Fibroblast of upper back skin (primary cell): ENCODE measurements at regions not wholly inside any gene's neighbourhood (a gene's known extent, or its start where the extent isn't known, plus 50 kb on each side); places are given as distances from the start of the nearest gene placed in this dataset.

Experiments
- DNase-seq: peaks from one replicate; pipeline ENCODE4 v3.0.0-alpha.2; 2013

GRCh38 chr6:50102676-50103075, 52.9 kb upstream of the DEFB112 start:
- DNase-seq, result no peak

- no peak for DNase-seq
Observed at GRCh38 chr6:50110587-50110986, 60.9 kb upstream of the DEFB112 start.

GRCh38 chr6:50112981-50113857, 63.5 kb upstream of the DEFB112 start:
- DNase-seq, result no peak

GRCh38 chr6:50116390-50116789, 66.7 kb upstream of the DEFB112 start:
- no peak for DNase-seq

GRCh38 chr6:50116797-50117542, 67.2 kb upstream of the DEFB112 start:
- no peak for DNase-seq

GRCh38 chr6:50120300-50120699, 70.6 kb upstream of the DEFB112 start:
- DNase-seq, result peak; percentile 0

GRCh38 chr6:50123688-50124087, 74.0 kb upstream of the DEFB112 start:
- DNase-seq, result no peak

- no peak for DNase-seq
Observed at GRCh38 chr6:50124572-50124971, 74.8 kb upstream of the DEFB112 start.

- DNase-seq, result peak; percentile 8
Observed at GRCh38 chr6:50128420-50129005, 78.8 kb upstream of the DEFB112 start.

GRCh38 chr6:50135968-50136367, 86.2 kb upstream of the DEFB112 start:
- no peak for DNase-seq

GRCh38 chr6:50141100-50141499, 91.4 kb upstream of the DEFB112 start:
- no peak for DNase-seq

- DNase-seq, result no peak
Observed at GRCh38 chr6:50143011-50143719, 93.4 kb upstream of the DEFB112 start.

- no peak for DNase-seq
Observed at GRCh38 chr6:50145125-50145524, 95.4 kb upstream of the DEFB112 start.

GRCh38 chr6:50147371-50147770, 97.6 kb upstream of the DEFB112 start:
- no peak for DNase-seq

- DNase-seq, result no peak
Observed at GRCh38 chr6:50180646-50181045, 130.9 kb upstream of the DEFB112 start.

GRCh38 chr6:50185006-50185405, 135.3 kb upstream of the DEFB112 start:
- DNase-seq, result no peak

GRCh38 chr6:50187351-50187921, 137.7 kb upstream of the DEFB112 start:
- no peak for DNase-seq

GRCh38 chr6:50198245-50198644, 148.5 kb upstream of the DEFB112 start:
- DNase-seq, result no peak

- DNase-seq, result no peak
Observed at GRCh38 chr6:50202766-50203165, 153.0 kb upstream of the DEFB112 start.

GRCh38 chr6:50211582-50211981, 161.9 kb upstream of the DEFB112 start:
- no peak for DNase-seq

GRCh38 chr6:50213146-50213545, 163.4 kb upstream of the DEFB112 start:
- no peak for DNase-seq

- no peak for DNase-seq
Observed at GRCh38 chr6:50214937-50215336, 165.2 kb upstream of the DEFB112 start.

GRCh38 chr6:50217841-50218240, 168.1 kb upstream of the DEFB112 start:
- DNase-seq, result no peak
